T follicular helper cell (primary cell): ENCODE measurements at regions not wholly inside any gene's neighbourhood (a gene's known extent, or its start where the extent isn't known, plus 50 kb on each side); places are given as distances from the start of the nearest gene placed in this dataset.

Experiments used
- DNase-seq: peaks from one replicate; pipeline ENCODE4 v3.0.0-alpha.2; 2020; ENCODE audit warnings: low read depth

- no peak for DNase-seq
Observed at GRCh38 chr9:38313421-38313820, 79.1 kb upstream of the ALDH1B1 start.

- no peak for DNase-seq
Observed at GRCh38 chr9:38312406-38312805, 80.1 kb upstream of the ALDH1B1 start.

GRCh38 chr9:38311382-38312270, 80.9 kb upstream of the ALDH1B1 start:
- DNase-seq, result no peak

GRCh38 chr9:38309324-38310195, 82.9 kb upstream of the ALDH1B1 start:
- DNase-seq, result no peak

- no peak for DNase-seq
Observed at GRCh38 chr9:38308136-38308535, 84.4 kb upstream of the ALDH1B1 start.

GRCh38 chr9:38306899-38307298, 85.6 kb upstream of the ALDH1B1 start:
- DNase-seq, result no peak

GRCh38 chr9:38305582-38305981, 86.9 kb upstream of the ALDH1B1 start:
- DNase-seq, result no peak

GRCh38 chr9:38301376-38302106, 91.0 kb upstream of the ALDH1B1 start:
- no peak for DNase-seq

GRCh38 chr9:38299856-38300255, 92.6 kb upstream of the ALDH1B1 start:
- DNase-seq, result no peak

GRCh38 chr9:38298904-38299303, 93.6 kb upstream of the ALDH1B1 start:
- no peak for DNase-seq

GRCh38 chr9:38298503-38298902, 94.0 kb upstream of the ALDH1B1 start:
- no peak for DNase-seq

GRCh38 chr9:38296807-38297206, 95.7 kb upstream of the ALDH1B1 start:
- no peak for DNase-seq

- DNase-seq, result no peak
Observed at GRCh38 chr9:38295764-38296163, 96.7 kb upstream of the ALDH1B1 start.

GRCh38 chr9:38294220-38294960, 98.1 kb upstream of the ALDH1B1 start:
- no peak for DNase-seq

GRCh38 chr9:38293022-38293421, 99.5 kb upstream of the ALDH1B1 start:
- no peak for DNase-seq

- no peak for DNase-seq
Observed at GRCh38 chr9:38292480-38292879, 100.0 kb upstream of the ALDH1B1 start.

- DNase-seq, result no peak
Observed at GRCh38 chr9:38289866-38290245, 102.6 kb upstream of the ALDH1B1 start.

- no peak for DNase-seq
Observed at GRCh38 chr9:38289236-38289865, 103.2 kb upstream of the ALDH1B1 start.

- no peak for DNase-seq
Observed at GRCh38 chr9:38288502-38288901, 104.0 kb upstream of the ALDH1B1 start.

GRCh38 chr9:38287420-38287985, 105.0 kb upstream of the ALDH1B1 start:
- no peak for DNase-seq

- DNase-seq, result no peak
Observed at GRCh38 chr9:38286766-38287165, 105.7 kb upstream of the ALDH1B1 start.
